ENCODE measurements at regions not wholly inside any gene's neighbourhood (a gene's known extent, or its start where the extent isn't known, plus 50 kb on each side); places are given as distances from the start of the nearest gene placed in this dataset.

GRCh38 chr14:55847766-55848165, 267.8 kb downstream of the KTN1 start:
- TF ChIP-seq FOXA1 (IDR thresholded peaks at IDR 0.05) (no peak), TARDBP (IDR thresholded peaks at IDR 0.05) (no peak), ELF4 (IDR thresholded peaks at IDR 0.05) (no peak)

All from HEK293T (cell line).